Esophagus muscularis mucosa (tissue), 3 donors: ENCODE measurements at regions not wholly inside any gene's neighbourhood (a gene's known extent, or its start where the extent isn't known, plus 50 kb on each side); places are given as distances from the start of the nearest gene placed in this dataset.

ENCODE experiments used
- POLR2A ChIP-seq: fragments of 450-650 bp; IDR thresholded peaks from one replicate; pipeline ENCODE4 v1.6.1; 2017; ENCODE audit warnings: antibody characterized with exemption, moderate library complexity, mild to moderate bottlenecking, low read depth
- TF ChIP-seq, protein P1 (sequence below), 3 experiments: fragments of 200-600 bp in 2 of 3; fragments of 450-650 bp in 1 of 3; sonication (generic) in 2 of 3; IDR thresholded peaks; one replicate each; pipeline ENCODE4 v1.5.1; 2017 to 2019; ENCODE audit warnings: antibody characterized with exemption in 3 of 3, mild to moderate bottlenecking in 2 of 3, moderate library complexity in 1 of 3

DNA sequence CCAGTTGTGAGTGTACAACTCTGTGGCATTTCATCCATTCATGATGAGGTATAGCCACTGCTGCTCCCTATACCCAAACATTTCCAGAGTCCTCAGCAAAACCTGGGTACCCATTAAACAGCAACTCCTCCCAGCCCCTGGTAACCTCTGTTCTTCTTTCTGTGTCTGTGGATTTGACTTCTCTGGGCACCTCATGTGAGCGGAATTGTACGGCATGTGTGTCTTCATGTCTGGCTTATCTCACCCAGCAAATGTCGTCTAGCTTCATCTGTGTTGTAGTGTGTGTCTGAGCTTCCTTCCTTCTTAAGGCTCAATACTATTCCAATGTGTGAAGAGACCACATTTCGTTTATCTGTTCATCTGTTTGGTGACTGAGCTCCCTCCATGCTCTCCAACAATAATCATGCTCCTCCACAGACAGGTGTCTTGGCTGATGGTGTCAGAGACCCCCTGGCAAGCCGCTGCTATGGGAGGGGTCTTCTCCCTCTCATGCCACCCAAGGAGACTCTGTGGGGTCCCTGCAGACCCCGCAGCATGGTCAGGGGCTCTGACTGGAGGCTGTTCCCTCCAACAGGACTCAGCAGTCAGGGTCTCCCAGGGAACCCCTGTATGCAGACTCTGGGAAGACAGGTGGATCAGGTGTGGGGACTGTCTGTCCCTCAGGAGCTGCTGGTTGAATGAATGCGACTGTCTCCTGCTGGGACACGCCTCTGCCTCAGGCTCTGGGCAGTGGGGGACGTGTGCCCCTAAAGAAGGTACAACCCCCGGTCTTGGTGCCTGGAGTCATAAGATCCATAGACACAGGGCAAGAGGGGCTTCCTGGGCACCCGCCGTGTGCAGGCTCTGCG, 52.7 kb downstream of the SMIM38 start:
- TF ChIP-seq, protein P1, sequence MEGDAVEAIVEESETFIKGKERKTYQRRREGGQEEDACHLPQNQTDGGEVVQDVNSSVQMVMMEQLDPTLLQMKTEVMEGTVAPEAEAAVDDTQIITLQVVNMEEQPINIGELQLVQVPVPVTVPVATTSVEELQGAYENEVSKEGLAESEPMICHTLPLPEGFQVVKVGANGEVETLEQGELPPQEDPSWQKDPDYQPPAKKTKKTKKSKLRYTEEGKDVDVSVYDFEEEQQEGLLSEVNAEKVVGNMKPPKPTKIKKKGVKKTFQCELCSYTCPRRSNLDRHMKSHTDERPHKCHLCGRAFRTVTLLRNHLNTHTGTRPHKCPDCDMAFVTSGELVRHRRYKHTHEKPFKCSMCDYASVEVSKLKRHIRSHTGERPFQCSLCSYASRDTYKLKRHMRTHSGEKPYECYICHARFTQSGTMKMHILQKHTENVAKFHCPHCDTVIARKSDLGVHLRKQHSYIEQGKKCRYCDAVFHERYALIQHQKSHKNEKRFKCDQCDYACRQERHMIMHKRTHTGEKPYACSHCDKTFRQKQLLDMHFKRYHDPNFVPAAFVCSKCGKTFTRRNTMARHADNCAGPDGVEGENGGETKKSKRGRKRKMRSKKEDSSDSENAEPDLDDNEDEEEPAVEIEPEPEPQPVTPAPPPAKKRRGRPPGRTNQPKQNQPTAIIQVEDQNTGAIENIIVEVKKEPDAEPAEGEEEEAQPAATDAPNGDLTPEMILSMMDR (IDR thresholded peaks at IDR 0.05), result no peak
- TF ChIP-seq POLR2A, result no peak
